Activated CD8-positive, alpha-beta memory T cell treated with anti-CD3 and anti-CD28 coated beads, Interleukin-2, amount 50 U/mL, for 1 hour (primary cell): ENCODE measurements at regions not wholly inside any gene's neighbourhood (a gene's known extent, or its start where the extent isn't known, plus 50 kb on each side); places are given as distances from the start of the nearest gene placed in this dataset.
"Not testable (repeated sequence)": the region's sequence is repeated elsewhere in the genome, so short reads cannot be mapped to it uniquely, and the experiment has no call there.

Source experiments
- DNase-seq: peaks from one replicate; pipeline ENCODE4 v3.0.0-alpha.2; 2020; ENCODE audit errors: extremely low read depth

DNA sequence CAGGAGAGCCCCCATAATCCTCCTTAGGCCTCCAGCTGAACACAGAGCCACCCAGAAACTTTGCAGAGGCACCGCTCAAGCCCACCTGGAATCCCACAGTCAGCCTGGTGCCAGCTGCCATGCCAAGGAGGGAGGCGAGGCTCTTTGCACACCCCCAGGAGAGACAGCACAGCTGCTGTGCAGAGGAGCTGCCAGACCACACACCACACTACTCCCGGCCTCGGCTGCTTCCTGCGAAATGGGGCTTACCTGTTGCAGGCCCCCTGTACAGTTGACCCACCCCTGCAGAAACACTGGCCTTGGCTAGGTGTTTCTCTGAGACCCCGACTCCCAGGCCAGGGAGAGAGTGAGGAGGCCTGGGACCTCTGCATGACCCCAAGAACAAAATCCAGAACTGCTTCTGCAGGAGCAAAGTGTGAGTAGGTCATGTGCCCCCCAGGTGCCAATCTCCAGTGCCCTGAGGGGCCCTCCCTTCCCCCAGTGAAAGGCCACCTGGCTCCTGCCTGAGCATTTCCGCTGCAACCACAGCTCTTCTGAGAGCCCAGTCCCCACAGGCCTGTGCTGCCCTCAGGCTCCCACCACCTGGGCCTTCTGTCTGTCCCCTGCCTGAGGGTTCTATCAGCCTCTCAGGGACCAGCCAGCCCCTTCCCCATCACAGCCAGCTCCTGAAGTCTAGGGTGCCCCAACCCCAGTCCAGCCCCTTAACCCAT lies 580.4 kb downstream of the UQCRFS1 start:
- DNase-seq: no peak

DNA sequence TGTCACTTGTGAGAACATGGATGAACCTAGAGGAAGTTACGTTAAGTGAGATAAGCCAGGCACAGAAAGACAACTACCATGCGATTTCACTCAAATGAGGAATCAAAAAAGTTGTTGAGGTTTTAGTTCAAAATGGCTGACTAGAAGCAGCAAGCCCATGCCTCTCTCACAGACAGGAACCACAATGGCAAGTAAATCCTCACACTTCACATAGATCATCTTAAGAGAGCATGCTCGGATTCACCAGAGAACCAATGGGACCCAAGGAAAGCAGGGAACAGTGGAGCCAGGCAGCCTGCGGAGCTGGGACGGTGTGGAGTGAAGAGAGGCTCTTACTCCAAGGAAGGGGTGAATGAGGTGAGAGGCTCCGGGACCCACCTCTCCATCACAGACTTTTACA lies 581.0 kb downstream of the UQCRFS1 start:
- DNase-seq: no peak

DNA sequence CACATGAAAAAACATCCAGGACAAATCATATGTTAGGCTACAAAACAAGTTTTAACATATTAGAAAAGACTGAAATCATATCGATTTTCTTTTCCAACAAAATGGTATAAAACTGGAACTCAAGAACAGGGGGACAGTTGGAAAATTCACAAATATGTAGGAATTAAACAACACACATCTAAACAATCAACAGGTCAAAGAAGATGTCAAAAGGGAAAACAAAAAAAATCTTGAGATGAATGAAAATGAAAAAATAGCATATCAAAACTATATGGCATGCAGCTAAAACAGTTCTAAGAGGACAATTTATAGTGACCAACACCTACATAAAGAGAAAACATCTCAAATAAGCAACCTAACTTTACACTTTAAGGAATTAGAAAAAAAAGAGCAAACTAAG lies 585.3 kb downstream of the UQCRFS1 start:
- no peak for DNase-seq

- not testable (repeated sequence) for DNase-seq
Measured at GRCh38 chr19:28626407-28626806, 586.5 kb downstream of the UQCRFS1 start.

DNA sequence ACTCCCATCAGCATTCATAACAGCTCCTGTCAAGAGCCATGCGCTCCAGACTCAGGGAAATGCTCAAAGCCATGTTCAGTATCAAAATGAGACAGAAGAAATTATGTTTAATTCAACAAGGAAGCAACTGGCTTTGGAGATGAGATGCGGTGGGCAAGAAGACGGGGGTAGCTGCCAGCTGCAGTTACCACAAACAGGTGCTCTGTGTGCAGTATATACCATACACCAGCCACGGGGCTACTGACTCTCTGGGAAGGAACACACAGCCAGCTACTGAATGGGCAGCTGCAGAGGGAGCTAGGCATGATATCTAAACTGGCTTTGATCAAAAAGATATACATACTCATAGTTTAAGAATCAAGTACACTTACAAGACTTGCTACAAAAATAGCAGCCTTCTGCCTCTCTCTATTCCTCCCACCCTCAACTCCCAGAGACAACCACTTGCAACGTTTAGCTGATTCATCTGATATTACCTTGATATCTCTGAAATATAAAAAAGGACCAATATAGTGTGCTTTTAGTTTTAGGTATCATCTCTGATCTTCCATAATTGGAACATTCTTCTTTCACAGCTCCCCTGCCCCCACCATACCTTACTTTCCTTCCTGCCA lies 593.0 kb downstream of the UQCRFS1 start:
- no peak for DNase-seq

DNA sequence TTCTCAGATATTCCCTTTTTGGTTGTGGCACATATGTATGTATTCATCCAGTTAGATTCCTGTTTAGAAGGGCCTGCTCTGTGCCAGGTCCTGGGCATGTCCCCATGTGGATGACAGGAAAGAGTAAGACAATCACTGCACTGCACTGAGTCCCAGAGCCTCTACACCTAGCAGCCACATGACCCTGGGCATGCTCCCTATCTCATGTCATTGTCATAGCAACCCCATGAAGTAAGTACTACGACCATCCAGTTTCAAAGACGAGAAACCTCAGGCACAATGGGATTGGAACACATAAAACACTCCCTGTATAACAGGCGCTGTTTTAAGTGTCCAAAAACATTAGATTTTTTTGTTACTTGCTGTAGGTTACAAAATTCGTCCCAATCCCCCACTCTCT lies 594.4 kb downstream of the UQCRFS1 start:
- no peak for DNase-seq

- DNase-seq: no peak
Measured at GRCh38 chr19:28615966-28616365, 597.0 kb downstream of the UQCRFS1 start.

GRCh38 chr19:28615546-28615916 lies 597.4 kb downstream of the UQCRFS1 start:
- DNase-seq: no peak

DNA sequence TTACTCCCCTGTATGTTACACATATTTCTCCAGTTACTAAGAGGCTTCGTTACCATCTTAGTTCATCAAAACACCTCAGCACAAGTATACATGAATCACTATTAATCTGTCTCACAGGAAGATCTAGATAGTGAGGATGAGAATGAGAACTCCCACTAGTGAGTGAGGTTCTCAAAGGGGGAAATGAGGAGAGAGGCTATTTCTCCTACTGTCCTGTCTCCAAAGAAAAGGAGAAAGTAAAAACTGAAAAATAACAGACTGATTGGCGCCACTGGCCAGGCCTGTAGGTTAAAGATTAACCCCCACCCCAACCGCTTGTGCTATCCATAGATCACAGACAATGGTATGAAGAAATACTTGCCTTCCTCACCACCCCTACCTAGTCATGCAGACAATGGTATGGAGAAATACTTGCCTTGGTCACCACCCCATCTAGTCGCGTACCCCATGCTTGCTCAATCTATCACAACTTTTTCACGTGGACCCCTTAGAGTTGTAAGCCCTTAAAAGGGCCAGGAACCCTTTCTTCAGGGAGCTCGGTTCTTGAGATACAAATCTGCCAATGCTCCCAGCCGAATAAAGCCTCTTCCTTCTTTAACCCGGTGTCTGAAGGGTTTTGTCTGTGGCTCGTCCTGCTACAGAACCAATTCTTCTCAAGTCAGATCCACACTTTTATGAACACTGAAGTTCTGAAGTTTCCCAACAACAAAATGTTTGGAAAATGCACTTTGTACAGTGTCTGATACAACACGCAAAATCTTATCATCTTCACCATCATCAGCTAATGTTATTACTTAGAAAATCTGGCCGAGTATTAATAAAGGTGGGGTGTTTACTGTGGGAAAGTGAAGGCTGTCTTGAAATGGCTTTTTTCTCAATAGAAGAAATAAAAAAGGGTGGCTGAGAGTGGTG lies 598.1 kb downstream of the UQCRFS1 start:
- DNase-seq: no peak

DNA sequence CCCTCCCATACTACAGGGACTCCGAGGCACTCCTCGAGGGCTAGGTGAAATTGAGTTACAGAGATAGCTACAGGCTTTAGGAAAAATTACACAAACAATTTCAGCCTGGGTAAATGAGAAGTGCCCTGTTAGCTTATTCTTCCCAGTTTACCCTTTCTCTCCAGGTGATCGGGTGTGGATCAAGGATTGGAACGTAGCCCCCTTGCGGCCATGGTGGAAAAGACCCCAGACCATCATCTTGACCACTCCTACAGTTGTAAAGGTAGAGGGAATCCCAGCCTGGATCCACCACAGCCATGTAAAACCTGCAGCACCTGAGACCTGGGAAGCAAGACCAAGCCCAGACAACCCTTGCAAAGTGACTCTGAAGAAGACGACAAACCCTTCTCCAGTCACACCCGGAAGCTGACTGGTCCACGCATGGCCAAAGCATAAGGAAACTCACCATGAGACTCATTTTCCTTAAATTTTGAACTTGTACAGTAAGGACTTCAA lies 600.6 kb downstream of the UQCRFS1 start:
- DNase-seq: no peak

DNA sequence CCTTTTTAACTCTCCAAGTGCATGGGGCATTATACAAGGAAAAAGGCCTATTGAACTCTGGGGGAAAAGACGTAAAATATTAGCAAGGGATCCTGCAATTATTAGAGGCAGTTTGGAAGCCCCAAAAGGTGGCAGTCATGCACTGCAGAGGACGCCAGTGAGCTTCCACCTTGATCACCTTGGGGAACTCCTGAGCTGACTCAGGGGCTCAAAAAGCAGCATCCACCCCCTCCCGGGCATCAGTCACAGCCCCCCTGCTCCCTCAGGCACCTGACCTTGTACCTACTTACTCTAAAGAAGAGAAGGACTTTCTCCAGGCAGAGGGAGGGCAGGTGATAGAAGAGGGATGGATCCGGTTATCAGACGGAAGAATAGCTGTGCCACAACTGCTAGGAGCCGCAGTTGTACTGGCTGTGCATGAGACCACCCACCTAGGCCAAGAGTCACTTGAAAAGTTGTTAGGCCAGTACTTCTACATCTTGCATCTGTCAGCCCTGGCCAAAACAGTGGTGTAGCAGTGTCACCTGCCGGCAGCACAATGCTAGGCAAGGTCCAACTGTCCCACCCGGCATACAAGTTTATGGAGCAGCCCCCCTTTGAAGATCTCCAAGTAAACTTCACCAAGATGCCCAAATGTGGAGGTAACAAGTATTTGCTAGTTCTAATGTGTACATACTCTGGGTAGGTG lies 601.6 kb downstream of the UQCRFS1 start:
- DNase-seq: not testable (repeated sequence)

DNA sequence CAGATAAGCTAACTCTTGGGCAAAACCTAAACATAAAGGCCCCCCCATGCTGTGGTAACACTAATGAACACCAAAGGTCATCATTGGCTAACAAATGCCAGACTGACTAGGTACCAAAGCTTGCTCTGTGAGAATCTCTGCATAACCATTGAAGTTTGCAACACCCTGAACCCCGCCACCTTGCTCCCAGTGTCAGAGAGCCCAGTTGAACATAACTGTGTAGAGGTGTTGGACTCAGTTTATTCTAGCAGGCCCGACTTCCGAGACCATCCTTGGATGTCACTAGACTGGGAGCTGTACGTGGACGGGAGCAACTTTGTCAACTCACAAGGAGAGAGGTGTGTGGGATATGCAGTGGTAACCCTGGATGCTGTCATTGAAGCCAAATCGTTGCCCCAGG lies 602.2 kb downstream of the UQCRFS1 start:
- no peak for DNase-seq

- DNase-seq: no peak
Measured at GRCh38 chr19:28609944-28610343, 603.0 kb downstream of the UQCRFS1 start.

DNA sequence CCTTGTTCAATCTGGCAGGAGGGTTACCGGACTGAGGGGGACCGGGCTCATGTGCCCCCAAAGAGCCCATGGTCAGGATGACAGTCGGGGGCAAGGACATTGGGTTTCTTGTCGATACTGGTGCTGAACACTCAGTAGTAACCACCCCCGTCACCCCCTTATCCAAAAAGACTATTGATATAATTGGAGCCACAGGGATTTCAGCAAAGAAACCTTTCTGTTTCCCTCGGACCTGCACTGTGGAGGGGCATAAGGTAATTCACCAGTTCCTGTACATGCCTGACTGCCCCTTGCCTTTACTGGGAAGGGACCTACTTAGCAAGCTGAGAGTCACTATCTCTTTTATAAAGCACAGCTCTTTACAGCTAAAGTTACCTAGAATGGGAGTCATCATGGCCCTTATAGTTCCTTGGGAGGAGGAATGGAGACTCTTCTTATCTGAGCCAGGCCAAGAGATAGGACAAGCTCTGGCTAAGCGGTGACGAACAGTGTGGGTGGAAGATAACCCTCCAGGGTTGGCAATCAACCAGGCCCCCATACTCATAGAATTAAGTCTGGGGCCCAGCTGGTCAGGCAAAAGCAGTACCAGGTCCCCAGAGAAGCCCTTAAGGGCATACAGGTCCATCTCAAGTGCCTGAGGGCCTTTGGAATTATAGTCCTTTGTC lies 603.7 kb downstream of the UQCRFS1 start:
- no peak for DNase-seq

DNA sequence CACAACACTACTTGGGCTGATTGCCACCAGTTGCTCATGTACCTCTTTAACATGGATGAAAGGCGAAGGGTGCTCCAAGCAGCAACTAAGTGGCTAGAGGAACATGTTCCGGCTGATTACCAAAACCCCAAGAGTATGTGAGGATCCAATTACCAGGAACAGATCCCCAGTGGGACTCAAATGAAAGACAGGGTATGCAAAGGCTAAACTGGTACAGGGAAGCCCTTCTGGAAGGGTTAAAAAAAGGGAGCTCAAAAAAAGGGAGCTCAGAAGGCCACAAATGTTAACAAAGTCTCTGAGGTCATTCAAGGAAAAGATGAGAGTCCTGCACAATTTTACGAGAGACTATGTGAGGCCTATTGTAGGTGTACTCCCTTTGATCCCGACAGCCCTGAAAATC lies 604.7 kb downstream of the UQCRFS1 start:
- no peak for DNase-seq

GRCh38 chr19:28607066-28607583 lies 605.8 kb downstream of the UQCRFS1 start:
- DNase-seq: no peak

DNA sequence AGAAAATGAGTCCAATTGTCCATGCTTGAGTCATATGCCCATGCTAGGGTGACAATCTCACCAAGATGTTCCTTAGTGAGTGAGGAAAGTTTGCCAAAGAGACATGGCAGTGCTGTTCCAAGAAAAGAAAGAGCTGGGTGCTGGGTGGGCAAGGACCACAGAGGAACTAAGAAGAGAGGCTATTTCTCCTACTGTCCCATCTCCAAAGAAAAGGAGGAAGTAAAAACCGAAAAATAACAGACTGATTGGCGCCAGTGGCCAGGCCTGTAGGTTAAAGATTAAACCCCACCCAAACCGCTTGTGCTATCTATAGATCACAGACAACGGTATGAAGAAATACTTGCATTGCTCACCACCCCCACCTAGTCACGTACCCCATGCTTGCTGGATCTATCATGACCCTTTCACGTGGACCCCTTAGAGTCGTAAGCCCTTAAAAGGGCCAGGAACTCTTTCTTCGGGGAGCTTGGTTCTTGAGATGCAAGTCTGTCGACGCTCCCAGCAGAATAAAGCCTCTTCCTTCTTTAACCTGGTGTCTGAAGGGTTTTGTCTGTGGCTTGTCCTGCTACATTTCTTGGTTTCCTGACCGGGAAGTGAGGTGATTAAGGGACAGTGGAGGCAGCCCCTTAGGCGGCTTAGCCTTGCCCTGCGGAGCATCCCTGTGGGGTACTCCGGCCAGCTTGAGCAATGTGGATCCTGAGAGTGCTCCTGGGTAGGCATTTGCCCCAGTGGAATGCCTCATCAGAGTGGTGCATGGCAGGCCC lies 606.5 kb downstream of the UQCRFS1 start:
- DNase-seq: no peak

- DNase-seq: no peak
Measured at GRCh38 chr19:28605501-28606268, 607.3 kb downstream of the UQCRFS1 start.

DNA sequence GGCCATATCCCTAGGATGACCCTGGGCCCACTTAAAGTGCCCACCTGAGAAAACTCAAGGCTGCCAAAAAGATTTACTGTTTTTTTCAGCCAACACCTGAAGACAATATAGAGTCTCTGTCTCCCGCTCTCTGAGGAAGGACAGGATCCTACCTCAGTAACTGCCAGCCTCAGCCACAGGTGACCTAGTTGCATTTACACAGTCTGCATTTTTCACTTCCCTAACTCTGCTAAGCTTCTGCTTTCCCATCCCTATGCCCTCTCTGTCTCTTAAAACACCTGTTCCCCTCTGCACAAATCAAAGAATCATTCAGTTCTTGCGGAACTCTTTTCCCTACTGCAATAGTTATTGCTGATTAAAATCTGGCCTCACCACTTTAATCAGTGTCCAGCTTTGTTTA lies 609.5 kb downstream of the UQCRFS1 start:
- DNase-seq: no peak
